Transverse colon (tissue), 4 donors: ENCODE measurements at regions not wholly inside any gene's neighbourhood (a gene's known extent, or its start where the extent isn't known, plus 50 kb on each side); places are given as distances from the start of the nearest gene placed in this dataset.

ENCODE experiments used
- DNase-seq: peaks from one replicate; pipeline ENCODE4 v3.0.0-alpha.2; 2019
- H3K27ac ChIP-seq, 4 donors: fragments of 200-600 bp; sonication (generic); 2 replicates each; pipeline ENCODE4 v1.5.1; 2016 to 2018; ENCODE audit warnings: inconsistent platforms in 4 of 4
- H3K27me3 ChIP-seq: fragments of 200-600 bp; sonication (generic); 2 replicates; pipeline ENCODE4 v1.5.1; 2017; ENCODE audit warnings: inconsistent platforms
- H3K36me3 ChIP-seq, 4 donors: fragments of 200-600 bp; sonication (generic); 2 replicates each; pipeline ENCODE4 v1.5.1; 2017 to 2019; ENCODE audit warnings: inconsistent platforms in 4 of 4
- H3K4me1 ChIP-seq, 4 donors: fragments of 200-600 bp; sonication (generic); 2 replicates each; pipeline ENCODE4 v1.5.1; 2017 to 2020; ENCODE audit warnings: inconsistent platforms in 4 of 4
- H3K4me3 ChIP-seq, 4 donors: fragments of 200-600 bp; sonication (generic); 1 replicate in 1 of 4; 2 replicates in 3 of 4; pipeline versions ENCODE4 v1.5.1 to v1.6.1; 2017 to 2019; ENCODE audit warnings: inconsistent platforms in 4 of 4
- H3K9me3 ChIP-seq, 2 donors: fragments of 200-600 bp; sonication (generic); 2 replicates each; pipeline ENCODE4 v1.5.1; 2017 to 2019; ENCODE audit warnings: inconsistent platforms in 2 of 2
- CTCF ChIP-seq, 5 experiments: fragments of 200-600 bp in 3 of 5; fragments of 450-650 bp in 2 of 5; sonication (generic) in 3 of 5; IDR thresholded peaks; 1 replicate in 2 of 5; 2 replicates in 3 of 5; pipeline ENCODE4 v1.5.1; 2016 to 2017; ENCODE audit warnings: antibody characterized with exemption in 5 of 5, inconsistent platforms in 3 of 5, mild to moderate bottlenecking in 2 of 5, moderate library complexity in 1 of 5
- EP300 ChIP-seq: sonication (generic); formaldehyde crosslinking; IDR thresholded peaks from one replicate; pipeline ENCODE4 v1.6.1; 2017; ENCODE audit warnings: antibody characterized with exemption, low read depth
- POLR2A ChIP-seq: fragments of 450-650 bp; IDR thresholded peaks from one replicate; pipeline ENCODE4 v1.6.1; 2016; ENCODE audit warnings: antibody characterized with exemption, mild to moderate bottlenecking, moderate library complexity
- POLR2AphosphoS5 ChIP-seq, 3 donors: sonication (generic); formaldehyde crosslinking; IDR thresholded peaks; one replicate each; pipeline ENCODE4 v1.6.1; 2016; ENCODE audit warnings: antibody characterized with exemption in 3 of 3
- WGBS, 2 donors: methylation state at CpG; one replicate each; pipeline ENCODE4 v1.1.5; 2018; ENCODE audit warnings: low coverage in 1 of 2; 5-methylcytosine and 5-hydroxymethylcytosine counted together
- in situ Hi-C, 4 donors: fragments of 200-750 bp; cut with MboI; loops; one replicate each; pipeline versions ENCODE4 v1.15.0 to v1.15.1; 2017; ENCODE audit warnings: low sequenced_read_pairs in 3 of 4, low pct_ligation_motif_present in 1 of 4, low pct_unique_long_range_greater_than_20kb in 1 of 4
- intact Hi-C: fragments of 100-400 bp; cut with DNase I; formaldehyde crosslinking; loops from one replicate; pipeline ENCODE4 v1.15.1; 2023; ENCODE audit warnings: low total_unique reads

GRCh38 chr17:14940938-14941265 lies 324.2 kb downstream of the PMP22 start:
- Histone ChIP-seq H3K9me3 (no peaks in the 10 kb centered on the region), H3K27me3 (peaks cover 3% of the 10 kb centered on the region), H3K4me3 (no peak overlapping the region), H3K27ac (no peak overlapping the region), H3K36me3 (no peaks in the 10 kb centered on the region), H3K4me1 (no peaks in the 10 kb centered on the region)
- WGBS, 2 donors: 89 to 100% methylated on average over 1 to 3 of the region's 3 CpGs
- intact Hi-C loops (no loop called here), in situ Hi-C loops (loop anchor here in 2 of 4 donors (25.0 kb wide), 1 partner anchor 1604 kb away; no protein-coding TSS in a partner anchor)
- TF ChIP-seq POLR2AphosphoS5 (IDR thresholded peaks at IDR 0.05) (no peak), CTCF (IDR thresholded peaks at IDR 0.05) (no peak), EP300 (no peak), POLR2A (no peak)
- no peak for DNase-seq

GRCh38 chr17:14940108-14940937 lies 324.8 kb downstream of the PMP22 start:
- no peaks in the 10 kb centered on the region for H3K9me3 ChIP-seq
- 68 to 75% methylated on average over 3 to 4 of the region's 4 CpGs for WGBS, 2 donors
- in situ Hi-C loops (loop anchor here in 2 of 4 donors (25.0 kb wide), 1 partner anchor 1603 kb away; no protein-coding TSS in a partner anchor), intact Hi-C loops (no loop called here)
- peaks cover 4% of the 10 kb centered on the region for H3K27me3 ChIP-seq
- H3K27ac ChIP-seq: no peak overlapping the region
- no peak for DNase-seq
- no peak overlapping the region for H3K4me3 ChIP-seq
- H3K4me1 ChIP-seq: no peaks in the 10 kb centered on the region
- no peaks in the 10 kb centered on the region for H3K36me3 ChIP-seq
- no peak for TF ChIP-seq POLR2A
- TF ChIP-seq EP300: no peak
- TF ChIP-seq POLR2AphosphoS5 (IDR thresholded peaks at IDR 0.05): no peak
- no peak for TF ChIP-seq CTCF (IDR thresholded peaks at IDR 0.05)

GRCh38 chr17:14935845-14936485 lies 329.2 kb downstream of the PMP22 start:
- DNase-seq: no peak
- in situ Hi-C loops (loop anchor here in 2 of 4 donors (25.0 kb wide), 1 partner anchor 1599 kb away; no protein-coding TSS in a partner anchor), intact Hi-C loops (no loop called here)
- no peak for TF ChIP-seq CTCF (IDR thresholded peaks at IDR 0.05)
- TF ChIP-seq EP300: no peak
- no peak for TF ChIP-seq POLR2A
- no peaks in the 10 kb centered on the region for H3K4me1 ChIP-seq
- no peaks in the 10 kb centered on the region for H3K9me3 ChIP-seq
- H3K36me3 ChIP-seq: no peaks in the 10 kb centered on the region
- 95 to 100% methylated on average over 1 to 2 of the region's 2 CpGs for WGBS, 2 donors
- peaks cover 4% of the 10 kb centered on the region for H3K27me3 ChIP-seq
- no peak overlapping the region for H3K27ac ChIP-seq
- no peak overlapping the region for H3K4me3 ChIP-seq

- no peak for TF ChIP-seq POLR2AphosphoS5 (IDR thresholded peaks at IDR 0.05)
- no peak for TF ChIP-seq EP300
- TF ChIP-seq CTCF (IDR thresholded peaks at IDR 0.05): no peak
- TF ChIP-seq POLR2A: no peak
- WGBS, 2 donors: 66 to 73% methylated on average over 3 to 7 of the region's 7 CpGs
- no peaks in the 10 kb centered on the region for H3K9me3 ChIP-seq
- H3K4me3 ChIP-seq: no peak overlapping the region
- DNase-seq: no peak
- intact Hi-C loops: no loop called here
- H3K36me3 ChIP-seq: no peaks in the 10 kb centered on the region
- H3K27me3 ChIP-seq: peaks cover 4% of the 10 kb centered on the region
- H3K27ac ChIP-seq: no peak overlapping the region
- in situ Hi-C loops: loop anchor here in 2 of 4 donors (25.0 kb wide), 1 partner anchor 1598 kb away; no protein-coding TSS in a partner anchor
- H3K4me1 ChIP-seq: no peaks in the 10 kb centered on the region
These were observed 329.8 kb downstream of the PMP22 start for GRCh38 chr17:14935139-14935841.
